C4-2B (cell line): ENCODE measurements at regions not wholly inside any gene's neighbourhood (a gene's known extent, or its start where the extent isn't known, plus 50 kb on each side); places are given as distances from the start of the nearest gene placed in this dataset.

Experiments
- CTCF ChIP-seq: fragments of 450-650 bp; conservative IDR thresholded peaks from 2 replicates; pipeline ENCODE4 v1.5.1; 2017; ENCODE audit warnings: mild to moderate bottlenecking
- ZFX ChIP-seq: fragments of 450-650 bp; IDR thresholded peaks from 2 replicates; pipeline ENCODE4 v1.6.1; 2017

- TF ChIP-seq CTCF: no peak
- no peak for TF ChIP-seq ZFX
Observed at GRCh38 chr22:49027368-49027670, 800.4 kb downstream of the BRD1 start.
